ENCODE measurements at regions not wholly inside any gene's neighbourhood (a gene's known extent, or its start where the extent isn't known, plus 50 kb on each side); places are given as distances from the start of the nearest gene placed in this dataset.

DNA sequence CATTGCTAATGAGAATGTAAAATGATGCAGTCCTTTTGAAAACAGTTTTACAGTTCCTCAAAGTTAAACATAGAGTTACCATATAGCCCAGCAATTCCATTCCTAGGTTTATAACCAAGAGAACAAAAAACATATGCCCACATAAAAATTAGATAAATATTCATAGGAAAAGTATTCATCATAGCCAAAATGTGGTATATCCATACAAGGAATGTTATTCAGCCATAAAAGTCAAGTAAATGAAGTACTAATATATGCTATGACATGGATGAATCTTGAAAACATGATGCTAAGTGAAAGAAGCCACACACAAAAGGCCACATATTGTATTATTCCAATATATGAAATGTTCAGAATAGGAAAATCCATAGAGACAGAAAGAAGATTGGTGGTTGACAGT is 158.0 kb upstream of the CARMIL1 start:
- Histone ChIP-seq H3K36me3 (ENCODE audit: control insufficient read depth, insufficient read depth, low read length) (no peaks in the 10 kb centered on the region), H3K4me3 (ENCODE audit: low read length) (no peak overlapping the region), H3K9me3 (ENCODE audit: control insufficient read depth, low read depth, low read length) (no peaks in the 10 kb centered on the region), H3K27ac (ENCODE audit: low read length) (no peak overlapping the region), H3K4me1 (ENCODE audit: control insufficient read depth, insufficient read depth, low read length) (peaks cover 4% of the 10 kb centered on the region), H3K27me3 (ENCODE audit: control insufficient read depth, insufficient read depth, low read length) (no peaks in the 10 kb centered on the region)
- DNase-seq = no peak

DNA sequence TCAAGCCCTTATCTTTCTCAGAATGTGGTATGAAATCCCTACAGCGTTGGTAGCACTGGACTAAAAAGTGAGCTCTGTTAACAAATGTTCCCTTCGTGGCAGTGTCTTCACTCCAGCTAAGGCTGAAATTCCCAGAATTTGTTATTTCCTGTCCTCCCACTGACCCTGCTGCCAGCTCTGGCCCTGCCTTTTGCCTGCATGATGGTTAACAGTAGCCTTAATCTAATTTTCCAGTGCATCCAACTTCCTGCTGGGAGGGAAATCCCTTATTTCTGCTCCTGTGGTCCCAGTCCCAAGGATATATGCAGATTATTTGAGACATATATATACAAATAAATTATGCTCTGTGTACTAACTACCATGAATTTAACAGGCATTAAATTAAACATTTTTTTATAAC is 157.2 kb upstream of the CARMIL1 start:
- Histone ChIP-seq H3K4me1 (ENCODE audit: control insufficient read depth, insufficient read depth, low read length) (peaks cover 4% of the 10 kb centered on the region), H3K27ac (ENCODE audit: low read length) (no peak overlapping the region), H3K36me3 (ENCODE audit: control insufficient read depth, insufficient read depth, low read length) (no peaks in the 10 kb centered on the region), H3K9me3 (ENCODE audit: control insufficient read depth, low read depth, low read length) (no peaks in the 10 kb centered on the region), H3K4me3 (ENCODE audit: low read length) (no peak overlapping the region), H3K27me3 (ENCODE audit: control insufficient read depth, insufficient read depth, low read length) (no peaks in the 10 kb centered on the region)
- DNase-seq = peak in 1 of 2 donors; percentile 9
- 67% methylated on average over 1 of the region's 2 CpGs for WGBS (ENCODE audit: insufficient coverage, low lambda C conversion rate)

DNA sequence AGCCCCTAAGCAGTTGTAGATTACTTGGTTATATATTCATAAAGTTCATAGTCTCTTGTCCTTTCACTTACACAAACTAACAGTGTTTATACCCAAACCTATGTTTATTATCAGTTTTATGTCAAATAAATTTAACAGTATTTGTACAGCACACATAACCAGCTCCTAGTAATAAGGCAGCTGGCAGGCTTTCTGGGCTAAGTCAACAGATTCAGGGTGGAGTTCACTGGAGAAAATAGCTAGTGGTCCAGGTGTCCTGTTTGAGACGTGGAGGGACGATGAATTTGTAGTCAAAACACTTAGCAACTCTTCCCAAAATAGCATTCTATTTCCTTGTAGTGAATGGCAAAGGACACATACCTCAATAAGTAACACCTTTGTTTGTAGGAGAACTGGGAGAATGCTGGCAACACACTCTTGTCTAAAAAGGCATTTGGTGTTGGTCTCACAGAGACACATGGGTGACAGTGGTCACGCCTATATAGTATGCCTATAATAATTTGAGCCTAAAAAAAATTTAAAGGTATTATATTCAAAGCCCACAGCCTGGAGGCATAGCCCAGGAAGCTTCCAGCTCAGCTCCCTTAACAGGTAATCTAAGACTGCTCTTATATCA is 156.4 kb upstream of the CARMIL1 start:
- Histone ChIP-seq H3K27me3 (ENCODE audit: control insufficient read depth, insufficient read depth, low read length) (no peaks in the 10 kb centered on the region), H3K27ac (ENCODE audit: low read length) (no peak overlapping the region), H3K4me1 (ENCODE audit: control insufficient read depth, insufficient read depth, low read length) (peaks cover 4% of the 10 kb centered on the region), H3K4me3 (ENCODE audit: low read length) (no peak overlapping the region), H3K36me3 (ENCODE audit: control insufficient read depth, insufficient read depth, low read length) (no peaks in the 10 kb centered on the region), H3K9me3 (ENCODE audit: control insufficient read depth, low read depth, low read length) (no peaks in the 10 kb centered on the region)
- WGBS (ENCODE audit: insufficient coverage, low lambda C conversion rate) = no CpG with 5 or more reads among the region's 3 CpGs
- peak; percentile 13 to 29 for DNase-seq

DNA sequence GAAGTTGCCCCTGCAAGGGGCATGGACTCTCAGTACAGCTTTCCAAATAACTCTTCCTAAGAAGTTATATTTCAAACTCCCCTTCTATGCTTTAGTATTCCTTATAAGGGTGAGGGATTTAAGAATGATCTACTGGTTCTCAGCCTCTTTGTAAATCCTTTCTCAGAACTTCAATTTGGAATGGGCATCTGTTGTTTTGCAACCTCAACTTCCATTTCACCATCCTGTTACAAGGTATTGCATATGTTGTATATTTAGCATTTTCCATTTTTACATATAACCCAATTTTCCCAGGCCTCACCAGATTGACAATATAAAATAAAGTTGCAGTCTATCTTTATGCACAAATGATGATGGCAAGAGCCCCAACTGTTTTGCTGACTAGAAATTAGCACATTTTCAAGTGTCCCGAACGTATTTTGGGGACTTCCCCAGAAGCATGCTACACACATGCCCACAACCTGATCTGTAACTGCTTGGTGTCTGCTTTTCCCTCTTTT is 154.9 kb upstream of the CARMIL1 start:
- no CpG with 5 or more reads among the region's 2 CpGs for WGBS (ENCODE audit: insufficient coverage, low lambda C conversion rate)
- no peak overlapping the region for H3K4me3 ChIP-seq (ENCODE audit: low read length)
- H3K9me3 ChIP-seq (ENCODE audit: control insufficient read depth, low read depth, low read length) = no peaks in the 10 kb centered on the region
- H3K36me3 ChIP-seq (ENCODE audit: control insufficient read depth, insufficient read depth, low read length) = no peaks in the 10 kb centered on the region
- no peak for DNase-seq
- H3K4me1 ChIP-seq (ENCODE audit: control insufficient read depth, insufficient read depth, low read length) = no peaks in the 10 kb centered on the region
- H3K27me3 ChIP-seq (ENCODE audit: control insufficient read depth, insufficient read depth, low read length) = no peaks in the 10 kb centered on the region
- no peak overlapping the region for H3K27ac ChIP-seq (ENCODE audit: low read length)

DNA sequence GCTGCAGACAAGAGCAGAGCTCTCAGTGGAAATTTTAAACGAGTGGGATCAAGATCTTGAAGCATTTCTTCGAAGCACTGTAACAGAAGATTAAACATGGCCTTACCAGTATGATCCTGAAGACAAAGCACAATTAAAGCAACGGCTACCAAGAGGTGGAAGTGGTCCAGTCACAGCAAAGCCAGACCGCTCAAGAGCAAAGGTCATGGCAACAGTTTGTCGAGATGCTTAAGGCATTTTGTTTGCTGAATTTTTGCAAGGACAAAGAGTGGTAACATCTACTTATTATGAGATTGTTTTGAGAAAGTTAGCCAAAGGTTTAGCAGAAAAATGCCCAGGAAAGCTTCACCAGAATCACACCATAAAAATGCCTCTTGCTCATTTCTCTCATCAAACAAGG is 153.4 kb upstream of the CARMIL1 start:
- WGBS (ENCODE audit: insufficient coverage, low lambda C conversion rate) = 83% methylated on average over 1 of the region's 5 CpGs
- Histone ChIP-seq H3K9me3 (ENCODE audit: control insufficient read depth, low read depth, low read length) (no peaks in the 10 kb centered on the region), H3K27ac (ENCODE audit: low read length) (no peak overlapping the region), H3K4me3 (ENCODE audit: low read length) (no peak overlapping the region), H3K4me1 (ENCODE audit: control insufficient read depth, insufficient read depth, low read length) (no peaks in the 10 kb centered on the region), H3K27me3 (ENCODE audit: control insufficient read depth, insufficient read depth, low read length) (no peaks in the 10 kb centered on the region), H3K36me3 (ENCODE audit: control insufficient read depth, insufficient read depth, low read length) (no peaks in the 10 kb centered on the region)
- no peak for DNase-seq

DNA sequence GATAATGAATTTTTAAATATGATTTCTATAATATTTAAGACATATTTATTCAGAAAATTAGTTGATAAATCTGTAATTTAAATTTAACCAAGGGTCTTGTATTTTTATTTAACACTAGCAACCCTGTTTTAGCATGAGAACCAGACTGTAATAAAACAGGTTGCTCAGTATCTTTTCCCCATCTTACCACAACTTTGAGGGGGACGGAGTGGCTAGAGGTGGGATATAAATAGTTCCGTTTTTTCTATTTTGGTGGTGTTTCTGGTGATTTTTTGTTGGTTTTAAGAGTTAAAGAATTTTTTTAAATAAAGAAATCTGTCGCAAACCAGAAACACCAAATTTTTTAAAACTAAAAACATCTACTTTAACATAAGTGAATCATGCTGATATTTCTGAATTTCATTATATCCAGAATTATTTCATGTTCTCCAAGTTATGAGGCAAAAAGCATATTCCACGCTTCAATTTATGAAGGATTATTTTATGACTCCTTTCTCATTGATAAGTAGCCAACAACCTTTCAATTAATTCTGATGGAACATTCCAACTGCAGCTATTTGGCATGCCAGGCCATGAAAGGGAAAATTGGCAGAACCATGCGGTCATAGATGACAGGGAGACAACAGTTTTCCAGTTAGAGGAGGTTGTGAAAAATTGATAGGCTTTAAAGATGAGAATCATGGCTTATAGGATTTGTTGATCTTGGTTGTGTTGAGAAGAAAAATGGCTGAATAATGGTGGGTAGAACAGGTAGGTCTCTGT is 151.9 kb upstream of the CARMIL1 start:
- 96% methylated on average over 4 of the region's 5 CpGs for WGBS (ENCODE audit: insufficient coverage, low lambda C conversion rate)
- Histone ChIP-seq H3K36me3 (ENCODE audit: control insufficient read depth, insufficient read depth, low read length) (no peaks in the 10 kb centered on the region), H3K4me1 (ENCODE audit: control insufficient read depth, insufficient read depth, low read length) (no peaks in the 10 kb centered on the region), H3K9me3 (ENCODE audit: control insufficient read depth, low read depth, low read length) (no peaks in the 10 kb centered on the region), H3K4me3 (ENCODE audit: low read length) (no peak overlapping the region), H3K27me3 (ENCODE audit: control insufficient read depth, insufficient read depth, low read length) (no peaks in the 10 kb centered on the region), H3K27ac (ENCODE audit: low read length) (no peak overlapping the region)
- DNase-seq = no peak

DNA sequence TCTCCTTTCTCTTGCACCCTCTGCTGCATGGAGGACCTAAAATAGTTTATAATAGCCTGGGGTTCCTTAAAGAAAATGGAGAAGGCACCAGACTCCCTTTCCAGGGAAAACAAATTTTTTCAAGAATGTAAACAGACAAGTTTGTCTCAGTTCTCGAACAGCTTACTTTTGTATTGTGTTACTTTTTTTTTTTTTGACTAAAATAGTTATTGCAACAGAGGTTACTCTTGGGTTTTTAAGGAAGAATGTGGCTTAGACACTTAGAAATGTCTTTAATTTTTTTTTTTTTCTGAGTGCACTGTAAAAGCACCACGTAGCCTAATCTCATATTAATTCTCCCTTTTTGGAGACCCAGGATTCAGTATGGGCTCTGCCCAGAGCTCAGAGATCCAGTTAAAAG is 148.7 kb upstream of the CARMIL1 start:
- 71% methylated on average over 1 of the region's 2 CpGs for WGBS (ENCODE audit: insufficient coverage, low lambda C conversion rate)
- H3K27ac ChIP-seq (ENCODE audit: low read length) = no peak overlapping the region

DNA sequence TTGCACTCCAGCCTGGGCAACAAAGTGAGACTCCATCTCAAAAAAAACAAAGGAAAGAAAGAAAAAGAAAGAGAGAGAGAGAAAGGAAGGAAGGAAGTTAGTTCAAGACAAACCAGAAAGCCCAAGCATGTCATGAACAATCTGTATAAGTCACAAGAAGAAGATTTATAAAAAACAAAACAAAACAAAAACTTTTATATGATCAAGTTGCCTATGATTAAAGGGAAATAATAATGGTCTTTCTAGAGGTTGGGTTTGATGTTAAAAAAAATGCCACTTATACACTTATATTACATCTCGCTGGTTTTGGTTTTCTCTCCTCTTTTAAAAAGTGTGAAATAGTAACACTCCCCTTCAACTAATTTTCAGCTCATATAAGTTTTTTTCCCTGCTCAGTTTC is 146.2 kb upstream of the CARMIL1 start:
- no peak for DNase-seq
- WGBS (ENCODE audit: insufficient coverage, low lambda C conversion rate) = 100% methylated on average over 1 of the region's 1 CpG
- H3K27ac ChIP-seq (ENCODE audit: low read length) = no peak overlapping the region
- no peak overlapping the region for H3K4me3 ChIP-seq (ENCODE audit: low read length)
- no peaks in the 10 kb centered on the region for H3K36me3 ChIP-seq (ENCODE audit: control insufficient read depth, insufficient read depth, low read length)
- H3K27me3 ChIP-seq (ENCODE audit: control insufficient read depth, insufficient read depth, low read length) = no peaks in the 10 kb centered on the region
- H3K9me3 ChIP-seq (ENCODE audit: control insufficient read depth, low read depth, low read length) = peaks cover 4% of the 10 kb centered on the region
- no peaks in the 10 kb centered on the region for H3K4me1 ChIP-seq (ENCODE audit: control insufficient read depth, insufficient read depth, low read length)

More for the DNA sequence above, 148.7 kb upstream of the CARMIL1 start:
- H3K4me3 ChIP-seq (ENCODE audit: low read length) = no peak overlapping the region
- no peaks in the 10 kb centered on the region for H3K27me3 ChIP-seq (ENCODE audit: control insufficient read depth, insufficient read depth, low read length)
- H3K9me3 ChIP-seq (ENCODE audit: control insufficient read depth, low read depth, low read length) = peaks cover 4% of the 10 kb centered on the region
- no peaks in the 10 kb centered on the region for H3K4me1 ChIP-seq (ENCODE audit: control insufficient read depth, insufficient read depth, low read length)
- no peak for DNase-seq
- no peaks in the 10 kb centered on the region for H3K36me3 ChIP-seq (ENCODE audit: control insufficient read depth, insufficient read depth, low read length)

DNA sequence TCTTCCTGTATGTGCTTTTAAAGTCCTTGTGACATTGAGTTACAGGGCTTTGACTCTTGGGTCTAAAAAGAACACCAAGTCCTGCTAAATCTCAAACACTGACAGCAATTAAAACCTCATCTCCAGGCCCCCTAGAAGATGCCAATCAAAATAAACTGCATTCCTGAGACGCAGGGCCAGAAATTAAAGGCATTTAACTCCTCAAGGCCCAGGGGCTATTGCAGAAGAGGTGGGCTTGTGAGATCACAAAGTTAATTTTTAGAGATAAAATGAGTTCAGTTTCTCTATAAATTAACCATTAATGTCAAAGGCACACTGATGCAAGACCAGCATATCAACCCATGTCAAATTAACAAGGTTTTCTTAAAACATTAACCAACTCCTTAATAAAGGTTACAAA is 145.6 kb upstream of the CARMIL1 start:
- Histone ChIP-seq H3K4me1 (ENCODE audit: control insufficient read depth, insufficient read depth, low read length) (no peaks in the 10 kb centered on the region), H3K27ac (ENCODE audit: low read length) (no peak overlapping the region), H3K4me3 (ENCODE audit: low read length) (no peak overlapping the region), H3K36me3 (ENCODE audit: control insufficient read depth, insufficient read depth, low read length) (no peaks in the 10 kb centered on the region), H3K27me3 (ENCODE audit: control insufficient read depth, insufficient read depth, low read length) (no peaks in the 10 kb centered on the region), H3K9me3 (ENCODE audit: control insufficient read depth, low read depth, low read length) (peaks cover 4% of the 10 kb centered on the region)
- DNase-seq = no peak
- 71% methylated on average over 1 of the region's 1 CpG for WGBS (ENCODE audit: insufficient coverage, low lambda C conversion rate)

DNA sequence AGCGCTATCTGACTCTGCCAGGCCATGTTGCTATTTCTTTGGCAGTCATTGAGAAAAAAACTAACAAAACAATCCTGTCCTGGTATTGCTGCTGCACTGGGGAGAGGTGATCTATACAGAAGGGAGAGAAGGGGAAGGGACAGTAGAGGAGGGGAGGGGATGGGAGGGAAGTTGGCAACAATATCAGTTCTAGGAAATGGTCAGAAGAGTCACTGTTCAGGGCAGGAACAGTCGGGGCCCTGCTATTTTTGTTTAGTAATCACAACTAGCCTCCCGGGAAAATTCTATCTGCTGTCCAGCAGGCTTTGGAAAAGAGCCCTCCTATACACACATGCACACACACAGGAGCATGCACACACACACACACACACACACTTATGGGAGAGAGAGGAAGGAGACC is 142.3 kb upstream of the CARMIL1 start:
- Histone ChIP-seq H3K4me1 (ENCODE audit: control insufficient read depth, insufficient read depth, low read length) (no peaks in the 10 kb centered on the region), H3K27ac (ENCODE audit: low read length) (no peak overlapping the region), H3K4me3 (ENCODE audit: low read length) (no peak overlapping the region)

DNA sequence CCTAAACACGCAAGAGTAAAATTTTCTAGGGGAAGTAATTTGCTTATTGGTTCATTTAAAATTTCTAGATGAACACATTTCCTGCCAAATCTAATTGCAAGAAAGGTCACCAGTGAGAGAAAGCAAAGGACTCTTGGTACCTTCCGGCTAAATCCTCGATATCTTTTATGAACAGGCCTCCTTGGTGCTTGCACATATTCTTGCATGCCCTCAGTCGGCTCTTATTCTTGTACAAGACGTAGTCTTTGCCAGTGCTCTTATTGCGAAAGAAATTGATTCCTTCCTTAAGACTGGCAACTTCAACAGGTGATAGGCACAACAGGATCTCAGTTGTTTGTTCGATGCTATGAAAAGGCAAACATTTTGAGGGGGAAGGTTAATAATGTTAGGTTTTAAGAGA is 141.7 kb upstream of the CARMIL1 start:
- Histone ChIP-seq H3K4me1 (ENCODE audit: control insufficient read depth, insufficient read depth, low read length) (no peaks in the 10 kb centered on the region), H3K27ac (ENCODE audit: low read length) (no peak overlapping the region), H3K4me3 (ENCODE audit: low read length) (no peak overlapping the region), H3K9me3 (ENCODE audit: control insufficient read depth, low read depth, low read length) (peaks cover 4% of the 10 kb centered on the region), H3K36me3 (ENCODE audit: control insufficient read depth, insufficient read depth, low read length) (no peaks in the 10 kb centered on the region), H3K27me3 (ENCODE audit: control insufficient read depth, insufficient read depth, low read length) (no peaks in the 10 kb centered on the region)
- WGBS (ENCODE audit: insufficient coverage, low lambda C conversion rate) = 100% methylated on average over 1 of the region's 7 CpGs
- DNase-seq = no peak

More for the DNA sequence above, 142.3 kb upstream of the CARMIL1 start:
- WGBS (ENCODE audit: insufficient coverage, low lambda C conversion rate) = no CpG with 5 or more reads among the region's 3 CpGs
- Histone ChIP-seq H3K36me3 (ENCODE audit: control insufficient read depth, insufficient read depth, low read length) (no peaks in the 10 kb centered on the region), H3K27me3 (ENCODE audit: control insufficient read depth, insufficient read depth, low read length) (no peaks in the 10 kb centered on the region), H3K9me3 (ENCODE audit: control insufficient read depth, low read depth, low read length) (peaks cover 4% of the 10 kb centered on the region)
- DNase-seq = no peak

All from large intestine (tissue), 3 donors.